Ectodermal cell (in vitro differentiated cells): ENCODE measurements at regions not wholly inside any gene's neighbourhood (a gene's known extent, or its start where the extent isn't known, plus 50 kb on each side); places are given as distances from the start of the nearest gene placed in this dataset.

Experiments
- H3K27ac ChIP-seq: 2 replicates; pipeline ENCODE4 v1.7.0; 2013; ENCODE audit warnings: mild to moderate bottlenecking, low read depth, low read length; ENCODE audit not compliant: insufficient read depth, poor library complexity, severe bottlenecking
- H3K27me3 ChIP-seq: 2 replicates; pipeline ENCODE4 v1.7.0; 2013; ENCODE audit warnings: mild to moderate bottlenecking, low read length; ENCODE audit not compliant: insufficient read depth, control insufficient read depth, poor library complexity, severe bottlenecking
- H3K36me3 ChIP-seq: one replicate; pipeline ENCODE4 v1.7.0; 2013; ENCODE audit warnings: low read length; ENCODE audit not compliant: control insufficient read depth, insufficient read depth
- H3K4me1 ChIP-seq: one replicate; pipeline ENCODE4 v1.7.0; 2013; ENCODE audit warnings: low read length; ENCODE audit not compliant: control insufficient read depth, insufficient read depth
- H3K4me3 ChIP-seq: 2 replicates; pipeline ENCODE4 v1.7.0; 2013; ENCODE audit warnings: low read depth, low read length, control low read depth; ENCODE audit not compliant: insufficient read depth
- H3K9me3 ChIP-seq: 2 replicates; pipeline ENCODE4 v1.7.0; 2013; ENCODE audit warnings: mild to moderate bottlenecking, low read length, moderate library complexity; ENCODE audit not compliant: control insufficient read depth
- WGBS, 2 experiments: methylation state at CpG; one replicate each; pipeline ENCODE4 v1.1.7; 2013; ENCODE audit warnings: missing lambda C conversion rate in 2 of 2; 5-methylcytosine and 5-hydroxymethylcytosine counted together

- no peak overlapping the region for H3K27ac ChIP-seq
- 93 to 100% methylated on average over 1 to 2 of the region's 2 CpGs for WGBS, 2 experiments
- no peak overlapping the region for H3K4me3 ChIP-seq
Observed at GRCh38 chr16:64830653-64831052, 291.2 kb downstream of the CDH11 start.

DNA sequence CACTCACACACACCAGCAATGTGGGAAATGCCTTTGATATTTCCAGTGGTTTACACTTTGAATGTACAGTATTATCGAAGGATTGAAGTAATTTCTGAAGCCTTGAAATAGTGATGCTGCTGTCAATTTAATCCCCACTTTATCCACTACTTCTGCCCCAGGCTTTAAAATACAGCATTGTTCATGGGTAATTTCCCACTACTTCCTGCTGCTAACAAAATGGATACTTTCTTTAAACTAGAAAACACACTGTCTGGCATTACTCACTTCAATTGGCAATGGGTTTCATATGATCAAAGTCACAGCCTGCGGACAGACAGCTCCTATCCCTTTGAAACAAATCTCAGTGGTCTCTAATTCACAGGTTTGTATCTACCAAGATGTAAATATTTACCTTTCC is 292.2 kb downstream of the CDH11 start:
- whole genome bisulfite sequencing, 2 experiments, result 85 to 90% methylated on average over 2 of the region's 2 CpGs
- Histone ChIP-seq H3K9me3 (no peaks in the 10 kb centered on the region), H3K4me3 (no peak overlapping the region), H3K27me3 (no peaks in the 10 kb centered on the region), H3K27ac (no peak overlapping the region), H3K36me3 (no peaks in the 10 kb centered on the region), H3K4me1 (no peaks in the 10 kb centered on the region)

More at GRCh38 chr16:64830653-64831052, 291.2 kb downstream of the CDH11 start:
- no peaks in the 10 kb centered on the region for H3K4me1 ChIP-seq
- no peaks in the 10 kb centered on the region for H3K9me3 ChIP-seq
- H3K36me3 ChIP-seq, result no peaks in the 10 kb centered on the region
- no peaks in the 10 kb centered on the region for H3K27me3 ChIP-seq

DNA sequence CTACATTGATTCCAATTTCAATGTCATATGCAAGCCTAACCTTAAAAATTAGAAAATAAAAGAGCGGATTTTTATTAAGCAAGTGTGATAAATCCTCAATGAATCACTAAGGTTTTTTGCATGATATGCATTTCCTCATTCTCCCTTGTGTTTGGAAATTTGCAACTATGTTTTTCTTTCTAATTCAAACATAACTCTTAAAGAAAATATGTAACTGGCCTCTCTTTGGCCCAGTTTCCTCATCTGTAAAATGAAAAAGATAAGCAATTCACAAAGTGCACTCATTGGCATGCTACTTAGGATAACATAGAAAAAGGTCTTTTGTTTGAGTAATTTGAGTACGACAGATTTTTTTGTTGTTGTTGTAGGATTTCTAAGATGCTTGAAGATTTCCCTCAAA is 295.5 kb downstream of the CDH11 start:
- no peaks in the 10 kb centered on the region for H3K9me3 ChIP-seq
- 71 to 100% methylated on average over 1 to 2 of the region's 2 CpGs for WGBS, 2 experiments

GRCh38 chr16:64823481-64824075 is 298.3 kb downstream of the CDH11 start:
- H3K9me3 ChIP-seq, result no peaks in the 10 kb centered on the region
- no peaks in the 10 kb centered on the region for H3K27me3 ChIP-seq
- H3K27ac ChIP-seq, result no peak overlapping the region
- 90 to 100% methylated on average over 1 to 2 of the region's 2 CpGs for WGBS, 2 experiments
- H3K36me3 ChIP-seq, result no peaks in the 10 kb centered on the region
- no peak overlapping the region for H3K4me3 ChIP-seq
- H3K4me1 ChIP-seq, result no peaks in the 10 kb centered on the region

More for the DNA sequence above, 295.5 kb downstream of the CDH11 start:
- no peaks in the 10 kb centered on the region for H3K36me3 ChIP-seq
- H3K4me1 ChIP-seq, result no peaks in the 10 kb centered on the region
- no peak overlapping the region for H3K27ac ChIP-seq
- H3K4me3 ChIP-seq, result no peak overlapping the region
- H3K27me3 ChIP-seq, result no peaks in the 10 kb centered on the region

DNA sequence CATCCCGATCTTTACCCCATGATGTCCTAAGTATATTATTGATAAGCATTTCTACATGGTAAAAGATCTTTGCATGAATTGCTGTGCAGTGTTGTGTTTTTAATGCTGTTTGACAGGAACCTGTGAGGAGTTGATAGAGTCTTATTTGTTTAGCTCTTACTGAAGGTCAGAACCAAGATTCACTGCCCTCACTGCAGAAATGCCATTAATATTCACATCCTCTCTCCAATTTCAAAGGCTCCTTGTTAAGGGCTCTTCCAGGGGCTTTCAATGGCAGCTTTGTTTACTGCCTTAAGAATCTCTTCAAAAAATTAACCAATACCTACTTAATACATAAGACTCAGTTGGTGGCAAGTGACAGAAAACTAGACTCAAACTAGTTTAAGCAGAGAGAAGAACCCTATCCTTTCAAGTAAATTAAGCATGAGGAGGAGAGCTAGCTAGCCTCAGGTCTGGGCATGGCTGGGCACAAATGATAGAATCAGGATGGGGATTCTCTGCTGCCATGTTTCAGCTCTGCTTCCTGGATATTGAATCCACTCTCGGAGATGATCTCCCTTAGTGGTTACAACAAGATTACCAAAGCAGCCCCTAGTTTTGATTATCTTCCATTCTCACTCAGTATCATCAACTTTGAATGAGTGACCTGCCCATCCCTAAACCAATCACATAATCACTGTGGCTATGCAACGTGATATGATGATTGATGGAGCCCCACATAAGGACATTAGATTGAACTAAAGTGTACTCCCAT is 311.8 kb downstream of the CDH11 start:
- no peaks in the 10 kb centered on the region for H3K4me1 ChIP-seq
- H3K36me3 ChIP-seq, result no peaks in the 10 kb centered on the region
- WGBS, 2 experiments, result 90 to 94% methylated on average over 2 to 3 of the region's 3 CpGs
- no peaks in the 10 kb centered on the region for H3K9me3 ChIP-seq
- H3K27ac ChIP-seq, result no peak overlapping the region
- H3K4me3 ChIP-seq, result no peak overlapping the region
- no peaks in the 10 kb centered on the region for H3K27me3 ChIP-seq

- 77 to 96% methylated on average over 3 to 4 of the region's 4 CpGs for WGBS, 2 experiments
- H3K36me3 ChIP-seq, result no peaks in the 10 kb centered on the region
- no peak overlapping the region for H3K4me3 ChIP-seq
- no peaks in the 10 kb centered on the region for H3K4me1 ChIP-seq
- H3K27ac ChIP-seq, result no peak overlapping the region
- no peaks in the 10 kb centered on the region for H3K27me3 ChIP-seq
- no peaks in the 10 kb centered on the region for H3K9me3 ChIP-seq
Observed at GRCh38 chr16:64808474-64808873, 313.4 kb downstream of the CDH11 start.

- Histone ChIP-seq H3K4me1 (no peaks in the 10 kb centered on the region), H3K27ac (no peak overlapping the region), H3K27me3 (no peaks in the 10 kb centered on the region), H3K36me3 (no peaks in the 10 kb centered on the region), H3K4me3 (no peak overlapping the region), H3K9me3 (no peaks in the 10 kb centered on the region)
- 86 to 87% methylated on average over 2 of the region's 2 CpGs for WGBS, 2 experiments
Observed at GRCh38 chr16:64791756-64792155, 330.1 kb downstream of the CDH11 start.

GRCh38 chr16:64784635-64785034 is 337.2 kb downstream of the CDH11 start:
- H3K4me3 ChIP-seq, result no peak overlapping the region
- 100% methylated on average over 1 to 2 of the region's 2 CpGs for WGBS, 2 experiments

DNA sequence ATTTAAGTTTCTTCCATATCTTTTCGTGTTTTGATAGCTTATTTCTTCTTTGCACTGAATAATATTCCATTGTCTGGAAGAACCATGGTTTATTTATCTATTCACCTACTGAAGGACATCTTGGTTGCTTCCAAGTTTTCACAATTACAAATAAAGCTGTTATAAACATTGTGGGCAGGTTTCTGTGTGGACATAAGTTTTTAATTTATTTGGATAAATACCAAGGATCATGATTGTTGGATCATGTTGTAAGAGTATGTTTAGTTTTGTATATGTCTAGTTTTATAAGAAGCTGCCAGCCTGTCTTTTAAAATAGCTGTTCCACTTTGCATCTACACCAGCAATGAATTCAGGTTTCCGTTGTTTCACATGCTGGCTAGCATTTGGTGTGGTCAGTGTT is 339.4 kb downstream of the CDH11 start:
- no peaks in the 10 kb centered on the region for H3K36me3 ChIP-seq
- no peaks in the 10 kb centered on the region for H3K4me1 ChIP-seq
- no peak overlapping the region for H3K4me3 ChIP-seq
- 95 to 100% methylated on average over 1 to 2 of the region's 2 CpGs for WGBS, 2 experiments
- no peak overlapping the region for H3K27ac ChIP-seq
- no peaks in the 10 kb centered on the region for H3K27me3 ChIP-seq
- H3K9me3 ChIP-seq, result no peaks in the 10 kb centered on the region

More at GRCh38 chr16:64784635-64785034, 337.2 kb downstream of the CDH11 start:
- Histone ChIP-seq H3K27me3 (no peaks in the 10 kb centered on the region), H3K36me3 (no peaks in the 10 kb centered on the region), H3K4me1 (no peaks in the 10 kb centered on the region), H3K27ac (no peak overlapping the region), H3K9me3 (no peaks in the 10 kb centered on the region)

- no peaks in the 10 kb centered on the region for H3K27me3 ChIP-seq
- H3K9me3 ChIP-seq, result no peaks in the 10 kb centered on the region
- H3K4me1 ChIP-seq, result no peaks in the 10 kb centered on the region
- no peak overlapping the region for H3K4me3 ChIP-seq
- WGBS, 2 experiments, result 88 to 100% methylated on average over 2 of the region's 3 CpGs
- no peak overlapping the region for H3K27ac ChIP-seq
- no peaks in the 10 kb centered on the region for H3K36me3 ChIP-seq
Observed at GRCh38 chr16:64780445-64780844, 341.4 kb downstream of the CDH11 start.
